GM19328 (cell line): ENCODE measurements at regions not wholly inside any gene's neighbourhood (a gene's known extent, or its start where the extent isn't known, plus 50 kb on each side); places are given as distances from the start of the nearest gene placed in this dataset.
"Not testable (repeated sequence)": the region's sequence is repeated elsewhere in the genome, so short reads cannot be mapped to it uniquely, and the experiment has no call there.

ENCODE experiments used
- ATAC-seq: cut with Tn5 transposase; IDR thresholded peaks from one replicate; pipeline ENCODE4 v1.9.1; 2021; ENCODE audit warnings: mild to moderate bottlenecking, moderate library complexity; ENCODE audit not compliant: unreplicated experiment

DNA sequence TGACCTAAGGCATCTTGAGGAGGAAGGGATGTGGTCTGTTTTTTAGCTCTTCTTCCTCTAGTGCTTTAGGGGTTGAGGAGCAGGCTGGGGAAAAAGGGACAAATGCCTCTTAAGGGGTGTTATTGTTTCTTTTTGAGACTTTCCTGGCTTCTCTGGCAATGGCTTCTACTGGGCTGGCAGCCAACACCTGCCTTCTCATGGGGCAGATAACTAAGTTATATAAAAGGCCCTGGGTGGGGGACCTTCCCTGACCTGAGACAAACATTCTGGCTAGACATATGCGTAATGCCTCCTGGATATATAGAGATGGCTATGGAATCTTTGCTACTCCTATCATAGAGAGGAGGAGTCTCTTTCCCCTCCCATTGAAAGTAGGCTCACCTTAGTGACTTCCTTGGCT lies 179.2 kb upstream of the PROK2 start:
- no peak for ATAC-seq

DNA sequence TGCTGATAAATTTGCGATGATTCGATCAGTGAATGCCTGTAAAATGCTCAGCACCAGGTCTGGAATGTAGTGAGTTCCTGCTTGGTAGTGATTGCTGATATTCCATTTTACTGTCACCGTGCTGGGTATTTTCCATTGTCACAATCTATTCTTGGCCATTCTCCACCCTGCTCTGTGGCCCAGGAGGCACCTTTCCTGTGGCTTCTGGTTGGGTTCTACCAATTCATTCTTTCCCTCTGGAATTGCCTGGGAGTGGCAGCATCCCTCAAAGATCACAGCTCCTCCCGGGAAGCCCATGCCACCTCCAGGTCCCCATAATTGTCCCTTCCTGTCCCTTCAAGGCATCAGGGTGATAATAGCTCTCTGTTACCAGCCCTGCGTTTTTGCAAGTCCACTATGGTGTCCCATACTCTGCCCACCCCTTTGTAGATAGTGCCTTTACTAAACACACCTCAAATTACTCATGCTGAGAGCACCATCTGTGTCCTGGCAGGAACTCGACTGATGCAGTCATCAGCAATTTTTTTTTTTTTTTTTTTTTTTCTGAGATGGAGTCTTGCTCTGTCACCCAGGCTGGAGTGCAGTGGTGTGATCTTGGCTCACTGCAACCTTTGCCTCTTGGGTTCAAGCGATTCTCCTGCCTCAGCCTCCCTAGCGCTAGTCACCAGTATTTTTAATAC lies 177.8 kb upstream of the PROK2 start:
- no peak for ATAC-seq

DNA sequence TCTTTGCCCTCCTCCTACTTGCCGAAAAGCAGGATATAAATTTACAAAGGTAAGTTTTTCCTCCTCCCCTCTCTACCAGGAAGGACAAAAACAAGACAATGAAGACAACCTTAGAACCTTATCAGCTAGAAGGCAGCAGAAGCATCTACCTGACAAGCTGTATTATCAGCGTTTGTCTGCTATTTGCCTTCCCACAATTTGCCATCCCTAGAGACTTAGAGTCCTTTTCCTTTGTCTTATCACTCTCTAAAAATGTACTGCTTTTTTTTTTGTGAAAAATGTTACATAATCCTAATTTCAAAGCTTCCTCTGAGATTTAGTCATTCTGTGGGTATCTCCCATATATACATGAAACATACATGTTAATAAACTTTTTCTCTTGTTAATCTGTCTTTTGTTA lies 176.9 kb upstream of the PROK2 start:
- no peak for ATAC-seq

DNA sequence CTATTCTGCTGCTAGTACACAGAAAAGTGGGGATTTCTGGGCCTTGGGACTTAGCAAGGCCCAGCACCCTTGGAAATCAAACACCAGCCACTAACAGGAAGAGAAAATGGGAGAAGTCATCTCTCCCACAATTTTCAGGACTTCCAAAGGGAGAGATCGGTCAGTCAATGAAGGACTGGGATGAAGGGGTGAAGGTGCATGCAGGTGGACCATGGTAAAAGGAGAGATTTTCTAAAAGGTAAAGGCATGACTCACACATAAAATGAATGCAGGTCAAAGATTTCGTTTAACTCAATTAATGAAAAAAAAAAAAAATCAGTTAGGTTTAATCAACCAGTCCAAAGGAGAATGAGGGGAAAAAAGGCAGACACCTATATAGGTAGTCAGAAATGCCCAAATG lies 176.4 kb upstream of the PROK2 start:
- ATAC-seq = no peak

DNA sequence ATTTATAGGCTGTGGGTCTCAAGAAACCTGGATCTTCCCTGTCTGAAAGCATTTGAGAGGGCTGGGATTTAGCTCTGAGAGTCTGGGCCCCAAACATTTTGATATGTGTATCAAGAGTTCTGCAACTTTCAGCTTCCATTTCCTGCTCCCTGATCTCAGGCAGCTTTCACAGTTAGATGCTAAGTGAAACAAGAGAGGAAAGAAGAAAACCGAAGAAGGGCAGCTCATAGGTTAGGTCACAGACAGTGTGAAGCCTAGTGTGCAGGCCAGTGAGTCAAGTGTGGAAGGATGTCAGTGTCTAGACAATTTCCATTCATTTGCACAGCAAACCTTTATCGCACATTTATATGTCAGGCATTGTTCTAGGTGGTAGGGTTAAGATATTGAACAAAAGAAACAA lies 173.6 kb upstream of the PROK2 start:
- ATAC-seq = no peak

DNA sequence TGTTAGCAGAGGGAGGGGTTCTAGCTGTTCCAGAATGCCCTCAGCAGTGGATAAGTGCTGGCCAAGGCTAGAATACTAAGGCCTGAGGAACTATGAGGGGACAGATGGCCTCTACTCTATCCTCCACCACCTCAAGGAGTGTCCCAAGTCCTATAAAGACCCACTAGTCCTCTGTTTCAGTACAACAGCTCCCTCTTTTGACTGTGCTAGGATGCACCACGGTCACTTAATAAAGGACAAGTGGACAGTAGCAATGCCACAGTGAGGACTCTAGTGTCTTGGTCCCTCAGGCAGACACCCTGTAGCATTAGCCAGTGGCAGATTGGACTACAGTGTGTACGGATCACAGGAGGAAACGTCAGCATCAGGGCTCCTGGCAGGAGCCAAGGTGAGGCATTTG lies 171.8 kb upstream of the PROK2 start:
- no peak for ATAC-seq

DNA sequence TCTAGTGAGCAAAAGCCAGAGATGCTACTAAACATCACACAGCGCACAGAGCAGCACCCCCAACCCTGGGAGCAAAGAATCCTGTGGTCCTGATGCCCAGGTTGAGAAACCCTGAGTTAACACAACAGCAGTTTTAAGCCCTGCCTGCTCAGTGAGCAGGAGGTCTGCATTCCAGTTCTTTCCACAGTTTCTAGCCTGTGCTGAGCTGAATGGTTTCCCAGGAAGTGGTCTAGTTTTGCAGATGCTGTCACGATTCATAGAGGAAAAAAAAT lies 171.1 kb upstream of the PROK2 start:
- no peak for ATAC-seq

DNA sequence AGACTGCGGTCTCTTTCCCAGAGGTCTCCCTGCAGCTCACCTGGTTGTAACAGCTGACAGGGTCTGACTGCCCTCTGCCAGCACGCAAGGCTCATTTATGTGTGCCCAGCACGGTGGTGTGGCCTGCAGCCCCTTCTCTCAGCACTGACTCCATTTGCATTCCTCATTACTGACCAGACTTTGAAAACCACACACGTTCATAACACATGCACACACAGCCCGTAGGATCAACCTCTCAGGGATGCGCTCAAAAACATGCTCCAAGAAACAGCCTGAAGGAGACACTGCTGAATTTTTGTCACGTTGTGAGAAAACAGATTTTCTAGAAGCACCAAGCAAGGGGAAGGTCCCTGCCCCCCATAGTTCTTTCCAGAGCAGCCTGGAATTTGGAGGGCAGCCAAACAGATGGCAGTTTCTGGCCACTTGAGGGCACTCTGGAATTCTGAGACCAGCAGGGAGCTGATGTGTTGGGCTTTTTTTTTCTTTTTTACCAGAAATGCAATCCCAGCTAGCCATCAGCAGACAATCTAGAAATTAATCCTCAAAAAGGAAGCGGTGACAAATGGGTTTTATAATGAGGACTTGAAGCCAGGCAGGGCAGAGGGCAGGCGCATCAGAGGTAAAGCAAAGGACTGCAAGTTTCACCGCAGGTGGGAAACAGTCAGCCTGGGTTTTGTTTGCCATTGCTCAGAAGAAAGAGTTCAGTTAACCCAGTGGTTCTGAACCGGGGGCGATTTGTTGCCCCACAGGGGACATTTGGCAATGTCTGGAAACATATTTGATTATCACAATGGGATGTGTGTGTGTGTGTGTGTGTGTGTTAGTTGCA lies 170.5 kb upstream of the PROK2 start:
- ATAC-seq = no peak

DNA sequence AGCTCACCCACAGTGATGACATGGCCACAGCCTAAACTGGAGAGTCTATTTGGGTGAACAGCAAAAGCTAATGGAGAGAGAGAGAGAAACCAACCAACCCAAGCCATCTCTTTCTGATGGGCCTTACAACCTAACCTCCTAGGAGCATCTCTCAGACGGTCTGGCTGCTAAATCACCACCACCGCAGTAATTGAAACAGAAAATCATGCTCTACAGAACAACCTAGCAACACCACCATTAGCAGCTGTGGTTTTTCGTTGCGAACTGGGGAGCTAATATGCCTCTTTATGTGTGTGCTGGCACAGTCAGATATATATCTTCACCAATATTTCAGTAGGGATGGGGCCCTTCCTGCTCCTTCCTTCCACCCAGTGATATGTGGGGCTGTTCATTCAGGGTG lies 166.9 kb upstream of the PROK2 start:
- no peak for ATAC-seq

DNA sequence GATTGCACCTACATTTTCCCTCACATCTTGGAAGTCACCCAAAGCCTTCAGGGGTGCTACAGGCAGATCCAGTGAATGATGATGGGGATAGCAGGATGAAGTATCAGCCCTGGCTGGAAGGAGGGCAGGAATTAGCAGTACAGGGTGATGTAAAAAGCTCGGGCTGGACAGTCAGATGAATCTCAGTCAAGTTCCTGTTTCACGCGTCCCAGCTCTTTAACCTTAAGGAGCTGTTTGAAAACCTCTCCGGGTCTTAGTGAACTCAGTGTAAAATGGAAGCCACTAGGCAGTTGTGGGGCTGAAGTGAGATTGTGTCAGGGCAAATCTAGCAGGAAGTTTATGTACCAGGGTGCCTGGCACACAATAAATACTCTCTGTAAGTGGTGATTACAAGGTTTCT lies 166.4 kb upstream of the PROK2 start:
- no peak for ATAC-seq

DNA sequence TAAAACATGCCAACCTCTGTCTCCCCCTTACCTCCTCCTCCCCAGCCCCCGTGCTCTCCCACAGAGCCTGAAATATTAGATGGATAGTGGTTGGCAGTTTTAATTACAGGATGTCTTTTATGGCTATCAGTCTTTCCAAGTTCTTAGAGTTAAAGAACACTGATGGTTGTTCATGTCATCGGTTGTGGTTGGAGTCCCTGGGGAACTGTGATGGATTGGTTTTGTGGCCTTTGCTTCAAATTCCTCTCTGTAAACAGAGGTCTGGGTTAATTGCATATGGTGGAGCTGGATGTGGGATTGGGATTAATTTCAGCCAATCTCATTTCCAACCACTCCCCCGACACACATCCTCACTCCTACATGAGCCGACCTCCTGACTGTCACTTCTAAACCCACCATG lies 164.5 kb upstream of the PROK2 start:
- ATAC-seq = no peak

DNA sequence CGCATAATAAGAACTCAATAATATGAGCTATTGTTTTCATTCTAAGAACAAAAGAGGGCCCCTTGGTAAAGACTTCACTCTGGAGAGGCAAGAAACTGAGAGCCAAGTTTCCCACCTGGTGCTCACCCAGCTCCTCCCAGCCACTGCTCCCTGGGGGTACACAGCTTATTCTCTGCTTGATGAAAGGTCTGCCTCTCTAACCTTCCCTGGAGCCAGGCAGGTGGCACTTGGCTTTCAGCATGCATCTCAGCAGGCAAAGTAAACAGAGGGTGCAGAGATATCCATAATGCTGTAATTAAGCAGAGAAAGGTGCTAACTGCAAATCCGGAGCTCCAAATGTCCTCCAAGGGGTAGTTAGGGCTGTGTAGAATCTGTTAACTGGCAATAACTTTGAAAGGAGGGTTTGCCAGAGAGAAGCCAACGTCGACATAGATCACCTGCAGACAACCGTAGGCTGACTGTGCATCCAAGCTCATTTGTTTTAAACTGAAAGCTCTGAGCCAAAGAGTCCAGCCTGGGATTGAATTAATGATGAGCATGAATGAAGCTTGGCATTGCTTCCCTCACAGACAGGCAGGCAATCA lies 159.6 kb upstream of the PROK2 start:
- ATAC-seq = no peak

DNA sequence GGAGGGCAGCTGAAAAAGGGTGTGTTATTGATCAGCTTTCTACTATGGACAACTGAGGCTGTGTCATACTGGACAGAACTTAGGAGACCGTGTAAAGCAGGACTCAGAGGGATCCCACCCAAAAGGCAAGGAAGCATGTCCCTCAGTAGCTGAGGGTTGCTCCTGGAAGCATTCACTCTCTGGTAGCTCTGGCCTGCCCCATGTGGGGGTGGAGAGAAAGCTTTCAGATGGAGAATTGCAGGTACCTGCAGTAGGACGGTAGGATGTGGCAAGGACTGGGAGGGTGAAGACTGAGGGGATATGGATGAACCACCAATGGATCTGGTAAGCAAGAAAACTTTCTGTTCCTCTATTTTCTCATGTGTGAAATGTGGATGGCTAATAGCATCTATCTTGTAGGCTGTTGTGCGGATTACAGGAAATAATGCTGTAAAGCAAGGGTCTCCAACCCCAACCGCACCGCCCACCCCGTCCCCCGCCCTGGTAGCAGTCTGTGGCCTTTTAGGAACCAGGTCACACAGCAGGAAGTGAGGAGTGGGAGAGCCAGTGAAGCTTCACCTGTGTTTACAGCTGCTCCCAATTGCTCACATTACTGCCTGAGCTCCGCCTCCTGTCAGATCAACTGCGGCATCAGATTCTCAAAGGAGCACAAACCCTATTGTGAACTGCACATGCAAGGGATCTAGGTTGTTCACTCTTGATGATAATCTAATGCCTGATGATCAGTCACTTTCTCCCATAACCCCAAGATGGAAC lies 157.7 kb upstream of the PROK2 start:
- no peak for ATAC-seq

DNA sequence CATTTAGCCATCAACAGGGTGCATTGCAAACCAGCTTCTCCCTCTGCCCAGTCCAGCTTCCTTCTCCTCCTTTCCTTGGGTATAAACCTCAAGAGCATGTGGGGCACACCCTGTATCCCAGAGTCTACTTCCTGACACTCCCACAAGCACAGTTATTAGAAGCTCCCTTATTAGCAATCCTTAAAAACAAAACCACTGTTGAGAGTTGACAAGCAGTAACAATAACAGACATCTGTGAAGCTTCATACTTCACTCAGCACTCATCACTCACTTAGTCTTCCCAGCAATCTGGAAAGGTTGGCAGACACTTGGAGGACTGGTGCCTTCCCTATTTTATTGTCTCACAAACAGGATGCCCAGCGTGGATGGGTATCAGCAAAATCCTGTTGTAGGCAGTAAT lies 155.5 kb upstream of the PROK2 start:
- no peak for ATAC-seq

DNA sequence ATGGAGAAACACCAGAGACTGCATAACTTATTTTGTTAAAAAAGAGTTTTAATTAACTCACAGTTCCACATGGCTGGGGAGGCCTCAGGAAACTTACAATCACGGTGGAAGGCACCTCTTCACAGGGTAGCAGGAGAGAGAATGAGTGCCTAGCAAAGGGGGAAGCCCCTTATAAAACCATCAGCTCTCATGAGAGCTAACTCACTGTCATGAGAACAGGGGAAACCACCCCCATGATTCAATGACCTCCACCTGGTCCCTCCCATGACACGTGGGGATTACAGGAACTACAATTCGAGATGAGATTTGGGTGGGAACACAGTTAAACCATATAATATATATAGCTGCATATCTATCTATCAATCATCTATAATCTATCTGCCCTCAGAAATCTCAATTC lies 153.1 kb upstream of the PROK2 start:
- not testable (repeated sequence) for ATAC-seq

DNA sequence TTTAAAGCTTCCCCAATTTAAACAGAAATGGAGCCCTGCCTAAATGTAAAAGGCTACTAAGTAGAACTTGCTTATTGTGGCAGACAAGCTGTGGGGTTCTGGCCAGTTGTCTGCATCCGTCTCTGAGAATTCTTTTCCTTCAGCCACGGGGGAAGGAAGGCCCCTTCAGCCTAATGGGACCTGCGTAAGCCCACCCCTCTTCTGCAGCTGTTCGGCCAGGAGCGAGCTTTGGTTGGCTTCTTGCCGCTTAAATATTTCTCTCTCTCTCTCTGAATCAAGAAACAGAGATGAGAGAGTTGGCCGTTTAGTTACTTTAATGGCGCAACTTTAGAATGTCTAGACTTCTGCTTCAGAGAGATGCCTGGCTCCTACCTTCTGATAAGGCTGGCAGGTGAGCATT lies 151.7 kb upstream of the PROK2 start:
- ATAC-seq = no peak

DNA sequence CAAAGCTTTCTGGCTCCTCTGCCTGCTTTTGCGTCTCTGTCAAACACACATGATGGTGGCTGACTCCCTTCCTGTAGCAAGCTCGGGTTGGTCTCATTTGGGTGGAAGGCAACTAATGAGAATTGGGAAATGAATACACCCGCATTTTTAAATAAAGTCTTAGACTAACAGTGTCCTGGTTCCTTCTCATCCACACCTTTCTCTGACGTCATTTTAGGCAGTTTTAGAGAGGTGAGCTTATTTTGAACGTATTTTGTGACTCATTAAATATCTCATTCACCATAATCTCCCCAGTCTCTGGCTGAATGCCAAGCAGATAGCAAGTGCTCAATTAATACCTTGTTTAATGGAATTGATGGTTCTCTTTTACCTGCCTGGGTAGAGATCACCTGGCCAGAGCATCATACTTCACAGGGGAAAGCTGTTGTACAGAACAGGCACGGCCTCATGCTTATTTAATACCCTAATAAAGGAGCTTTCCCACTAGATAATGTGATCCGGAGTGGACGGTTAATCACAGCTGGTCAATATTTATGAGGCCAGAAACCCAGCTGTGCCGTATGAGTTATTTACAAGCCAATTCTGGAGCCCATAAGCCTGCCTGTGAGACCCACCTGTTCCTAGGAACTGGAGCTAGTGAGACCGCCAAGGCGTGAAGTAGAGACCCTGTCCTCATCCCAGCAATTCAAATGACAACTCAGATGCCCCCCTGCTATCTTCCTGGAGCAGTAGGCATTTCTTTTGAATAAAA lies 149.7 kb upstream of the PROK2 start:
- ATAC-seq = no peak

DNA sequence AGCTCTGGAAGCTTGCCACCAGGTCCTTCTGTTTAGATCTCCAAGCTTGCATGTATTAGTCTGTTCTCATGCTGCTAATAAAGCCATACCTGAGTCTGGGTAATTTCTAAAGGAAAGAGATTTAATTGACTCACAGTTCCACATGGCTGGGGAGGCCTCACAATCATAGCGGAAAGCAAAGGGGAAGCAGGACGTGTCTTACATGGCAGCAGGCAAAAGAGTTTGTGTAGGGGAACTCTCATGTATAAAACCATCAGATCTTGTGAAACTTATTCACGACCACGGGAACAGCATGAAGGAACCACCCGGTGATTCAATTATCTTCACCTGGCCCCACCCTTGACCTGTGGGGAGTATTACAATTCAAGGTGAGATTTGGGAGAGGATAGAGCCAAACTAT lies 147.0 kb upstream of the PROK2 start:
- ATAC-seq = no peak

DNA sequence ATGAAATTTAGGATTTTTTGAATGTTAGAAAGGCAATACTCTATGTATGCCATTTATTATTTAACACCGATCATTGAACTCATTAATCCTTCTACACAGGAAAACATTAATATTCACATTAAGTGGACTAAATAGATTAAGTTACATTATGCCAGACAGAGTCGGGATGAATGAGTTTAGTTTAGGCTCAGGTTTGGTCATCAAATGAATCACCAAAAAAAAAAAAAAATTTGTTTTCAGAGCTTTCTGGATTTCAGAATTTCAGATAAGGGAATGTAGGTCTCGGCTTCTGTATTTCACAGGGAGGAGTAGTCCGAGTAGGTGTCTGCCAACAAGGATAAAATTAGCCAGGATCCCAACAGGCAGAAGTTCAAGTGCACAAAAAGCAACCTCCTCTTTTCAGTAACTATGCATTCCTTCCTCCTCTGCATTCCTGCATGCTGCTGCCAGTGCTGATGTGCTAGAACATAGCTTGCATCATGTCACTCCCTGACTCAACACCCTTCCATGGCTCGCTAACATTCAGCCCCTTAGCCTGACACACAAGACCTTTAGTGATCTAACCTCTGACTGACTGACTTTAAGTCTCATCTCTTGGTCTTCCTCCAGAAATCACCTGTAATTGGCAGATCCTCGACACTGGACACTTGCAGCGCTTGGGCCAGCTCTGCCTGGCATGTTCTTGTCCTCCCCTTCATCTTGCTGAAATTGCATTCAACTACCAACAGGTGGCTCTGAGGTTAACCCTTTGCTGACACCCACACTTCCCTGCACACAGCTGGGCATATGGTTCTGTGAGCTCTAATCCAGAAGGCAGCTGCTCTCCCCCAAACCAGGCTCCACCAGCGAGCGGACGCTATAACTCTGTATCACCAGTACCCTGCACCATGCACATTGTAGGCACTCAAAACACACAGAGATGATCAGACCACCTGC lies 145.4 kb upstream of the PROK2 start:
- no peak for ATAC-seq

DNA sequence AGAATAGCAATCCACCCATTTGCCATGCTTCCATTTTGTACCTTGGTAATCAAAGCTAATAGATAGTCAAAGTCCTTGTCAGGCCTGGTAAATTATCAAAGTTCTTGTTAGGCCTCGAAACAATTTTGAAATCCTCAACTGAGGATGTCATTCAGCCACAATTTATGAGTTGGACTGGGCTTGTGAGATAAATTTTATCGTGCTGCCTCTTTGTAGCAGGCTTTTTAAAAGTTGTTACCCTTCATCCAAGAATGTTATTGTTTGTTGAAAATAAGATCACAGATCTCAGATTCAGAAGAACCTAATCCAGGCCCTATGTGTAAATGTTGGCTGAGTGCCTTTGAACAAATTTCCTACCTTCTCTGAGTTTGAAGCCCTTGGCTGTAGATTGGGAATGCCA lies 143.3 kb upstream of the PROK2 start:
- ATAC-seq = no peak
